ENCODE measurements at regions not wholly inside any gene's neighbourhood (a gene's known extent, or its start where the extent isn't known, plus 50 kb on each side); places are given as distances from the start of the nearest gene placed in this dataset.
A peak's percentile ranks its signal among the peaks of the same experiment; 100 is the strongest.
"Not testable (repeated sequence)": the region's sequence is repeated elsewhere in the genome, so short reads cannot be mapped to it uniquely, and the experiment has no call there.

- Mint-ChIP-seq H3K4me3 (no peak overlapping the region), H3K4me1 (ENCODE audit: low read depth) (peaks cover 21% of the 10 kb centered on the region), H3K27ac (peak overlapping the region; percentile 53), H3K9me3 (no peaks in the 10 kb centered on the region), H3K27me3 (ENCODE audit: low read depth) (no peaks in the 10 kb centered on the region), H3K36me3 (ENCODE audit: low read depth) (peaks cover 6% of the 10 kb centered on the region)
- DNase-seq (ENCODE audit: low spot score): no peak
These were observed 255.7 kb upstream of the MKLN1 start for GRCh38 chr7:131071786-131072504.

- H3K27ac Mint-ChIP-seq: peak overlapping the region; percentile 28
- peaks cover 6% of the 10 kb centered on the region for H3K36me3 Mint-ChIP-seq (ENCODE audit: low read depth)
- H3K4me3 Mint-ChIP-seq: peak overlapping the region; percentile 13
These were observed 255.1 kb upstream of the MKLN1 start for GRCh38 chr7:131072505-131073091.

GRCh38 chr7:131074043-131074442 lies 253.6 kb upstream of the MKLN1 start:
- Mint-ChIP-seq H3K4me3 (no peak overlapping the region), H3K36me3 (ENCODE audit: low read depth) (peaks cover 6% of the 10 kb centered on the region), H3K27ac (no peak overlapping the region), H3K27me3 (ENCODE audit: low read depth) (no peaks in the 10 kb centered on the region), H3K9me3 (no peaks in the 10 kb centered on the region), H3K4me1 (ENCODE audit: low read depth) (peaks cover 21% of the 10 kb centered on the region)
- no peak for DNase-seq (ENCODE audit: low spot score)

More at GRCh38 chr7:131072505-131073091, 255.1 kb upstream of the MKLN1 start:
- no peak for DNase-seq (ENCODE audit: low spot score)
- Mint-ChIP-seq H3K9me3 (no peaks in the 10 kb centered on the region), H3K27me3 (ENCODE audit: low read depth) (no peaks in the 10 kb centered on the region), H3K4me1 (ENCODE audit: low read depth) (peaks cover 21% of the 10 kb centered on the region)

GRCh38 chr7:131074585-131074984 lies 253.1 kb upstream of the MKLN1 start:
- Mint-ChIP-seq H3K4me1 (ENCODE audit: low read depth) (peaks cover 18% of the 10 kb centered on the region), H3K4me3 (no peak overlapping the region), H3K27ac (no peak overlapping the region), H3K27me3 (ENCODE audit: low read depth) (no peaks in the 10 kb centered on the region), H3K36me3 (ENCODE audit: low read depth) (peaks cover 6% of the 10 kb centered on the region), H3K9me3 (no peaks in the 10 kb centered on the region)
- DNase-seq (ENCODE audit: low spot score): no peak

- Mint-ChIP-seq H3K36me3 (ENCODE audit: low read depth) (peaks cover 6% of the 10 kb centered on the region), H3K27me3 (ENCODE audit: low read depth) (no peaks in the 10 kb centered on the region), H3K27ac (no peak overlapping the region), H3K4me1 (ENCODE audit: low read depth) (peaks cover 17% of the 10 kb centered on the region), H3K9me3 (no peaks in the 10 kb centered on the region), H3K4me3 (no peak overlapping the region)
- no peak for DNase-seq (ENCODE audit: low spot score)
These were observed 252.3 kb upstream of the MKLN1 start for GRCh38 chr7:131075406-131075805.

GRCh38 chr7:131076032-131076431 lies 251.6 kb upstream of the MKLN1 start:
- H3K27me3 Mint-ChIP-seq (ENCODE audit: low read depth): no peaks in the 10 kb centered on the region
- no peak overlapping the region for H3K4me3 Mint-ChIP-seq
- DNase-seq (ENCODE audit: low spot score): no peak
- H3K9me3 Mint-ChIP-seq: no peaks in the 10 kb centered on the region
- H3K36me3 Mint-ChIP-seq (ENCODE audit: low read depth): peaks cover 6% of the 10 kb centered on the region
- H3K27ac Mint-ChIP-seq: peak overlapping the region; percentile 28
- peaks cover 15% of the 10 kb centered on the region for H3K4me1 Mint-ChIP-seq (ENCODE audit: low read depth)

- Mint-ChIP-seq H3K4me1 (ENCODE audit: low read depth) (peaks cover 15% of the 10 kb centered on the region), H3K4me3 (no peak overlapping the region), H3K9me3 (no peaks in the 10 kb centered on the region), H3K27ac (no peak overlapping the region), H3K36me3 (ENCODE audit: low read depth) (peaks cover 6% of the 10 kb centered on the region), H3K27me3 (ENCODE audit: low read depth) (no peaks in the 10 kb centered on the region)
- no peak for DNase-seq (ENCODE audit: low spot score)
These were observed 250.9 kb upstream of the MKLN1 start for GRCh38 chr7:131076711-131077181.

GRCh38 chr7:131077735-131078134 lies 249.9 kb upstream of the MKLN1 start:
- H3K4me3 Mint-ChIP-seq: no peak overlapping the region
- no peaks in the 10 kb centered on the region for H3K27me3 Mint-ChIP-seq (ENCODE audit: low read depth)
- peaks cover 6% of the 10 kb centered on the region for H3K36me3 Mint-ChIP-seq (ENCODE audit: low read depth)
- H3K27ac Mint-ChIP-seq: no peak overlapping the region
- no peaks in the 10 kb centered on the region for H3K9me3 Mint-ChIP-seq
- peaks cover 10% of the 10 kb centered on the region for H3K4me1 Mint-ChIP-seq (ENCODE audit: low read depth)
- DNase-seq (ENCODE audit: low spot score): no peak

GRCh38 chr7:131080754-131081153 lies 246.9 kb upstream of the MKLN1 start:
- H3K27me3 Mint-ChIP-seq (ENCODE audit: low read depth): no peaks in the 10 kb centered on the region
- H3K36me3 Mint-ChIP-seq (ENCODE audit: low read depth): peaks cover 14% of the 10 kb centered on the region
- no peak for DNase-seq (ENCODE audit: low spot score)
- no peak overlapping the region for H3K4me3 Mint-ChIP-seq
- no peak overlapping the region for H3K27ac Mint-ChIP-seq
- H3K4me1 Mint-ChIP-seq (ENCODE audit: low read depth): peaks cover 7% of the 10 kb centered on the region
- H3K9me3 Mint-ChIP-seq: peaks cover 4% of the 10 kb centered on the region

- Mint-ChIP-seq H3K27ac (no peak overlapping the region), H3K4me1 (ENCODE audit: low read depth) (peaks cover 1% of the 10 kb centered on the region), H3K4me3 (no peak overlapping the region), H3K27me3 (ENCODE audit: low read depth) (no peaks in the 10 kb centered on the region), H3K9me3 (peaks cover 4% of the 10 kb centered on the region), H3K36me3 (ENCODE audit: low read depth) (peaks cover 15% of the 10 kb centered on the region)
- no peak for DNase-seq (ENCODE audit: low spot score)
These were observed 246.4 kb upstream of the MKLN1 start for GRCh38 chr7:131081308-131081707.

GRCh38 chr7:131083781-131084180 lies 243.9 kb upstream of the MKLN1 start:
- Mint-ChIP-seq H3K27me3 (ENCODE audit: low read depth) (no peaks in the 10 kb centered on the region), H3K27ac (no peak overlapping the region)

GRCh38 chr7:131084336-131084735 lies 243.3 kb upstream of the MKLN1 start:
- H3K27me3 Mint-ChIP-seq (ENCODE audit: low read depth); H3K9me3 Mint-ChIP-seq; H3K4me1 Mint-ChIP-seq (ENCODE audit: low read depth); H3K4me3 Mint-ChIP-seq; DNase-seq (ENCODE audit: low spot score); H3K27ac Mint-ChIP-seq: not testable (repeated sequence)
- peaks cover 18% of the 10 kb centered on the region for H3K36me3 Mint-ChIP-seq (ENCODE audit: low read depth)

More at GRCh38 chr7:131083781-131084180, 243.9 kb upstream of the MKLN1 start:
- Mint-ChIP-seq H3K9me3 (peaks cover 4% of the 10 kb centered on the region), H3K4me1 (ENCODE audit: low read depth) (no peaks in the 10 kb centered on the region), H3K36me3 (ENCODE audit: low read depth) (peaks cover 16% of the 10 kb centered on the region), H3K4me3 (no peak overlapping the region)
- no peak for DNase-seq (ENCODE audit: low spot score)

GRCh38 chr7:131087756-131088658 lies 239.7 kb upstream of the MKLN1 start:
- no peak overlapping the region for H3K4me3 Mint-ChIP-seq
- peaks cover 30% of the 10 kb centered on the region for H3K36me3 Mint-ChIP-seq (ENCODE audit: low read depth)
- H3K4me1 Mint-ChIP-seq (ENCODE audit: low read depth): peaks cover 7% of the 10 kb centered on the region

GRCh38 chr7:131090188-131090587 lies 237.5 kb upstream of the MKLN1 start:
- Mint-ChIP-seq H3K36me3 (ENCODE audit: low read depth) (peaks cover 30% of the 10 kb centered on the region), H3K27ac (no peak overlapping the region), H3K4me1 (ENCODE audit: low read depth) (peaks cover 7% of the 10 kb centered on the region), H3K4me3 (no peak overlapping the region), H3K9me3 (peaks cover 3% of the 10 kb centered on the region), H3K27me3 (ENCODE audit: low read depth) (no peaks in the 10 kb centered on the region)
- DNase-seq (ENCODE audit: low spot score): no peak

More at GRCh38 chr7:131087756-131088658, 239.7 kb upstream of the MKLN1 start:
- no peaks in the 10 kb centered on the region for H3K27me3 Mint-ChIP-seq (ENCODE audit: low read depth)
- DNase-seq (ENCODE audit: low spot score): no peak
- H3K9me3 Mint-ChIP-seq: peaks cover 4% of the 10 kb centered on the region
- no peak overlapping the region for H3K27ac Mint-ChIP-seq

Measured in T-helper 2 cell treated with Interferon-gamma antibody and Interleukin-4, amounts not matched to agents 5 μg/mL and 100 μg/mL, for 36 hours (primary cell).